Fibroblast of gingiva (primary cell): ENCODE measurements at regions not wholly inside any gene's neighbourhood (a gene's known extent, or its start where the extent isn't known, plus 50 kb on each side); places are given as distances from the start of the nearest gene placed in this dataset.
"Not testable (repeated sequence)": the region's sequence is repeated elsewhere in the genome, so short reads cannot be mapped to it uniquely, and the experiment has no call there.

Experiments
- DNase-seq: peaks from one replicate; pipeline ENCODE4 v3.0.0-alpha.2; 2011; ENCODE audit warnings: low read depth

DNA sequence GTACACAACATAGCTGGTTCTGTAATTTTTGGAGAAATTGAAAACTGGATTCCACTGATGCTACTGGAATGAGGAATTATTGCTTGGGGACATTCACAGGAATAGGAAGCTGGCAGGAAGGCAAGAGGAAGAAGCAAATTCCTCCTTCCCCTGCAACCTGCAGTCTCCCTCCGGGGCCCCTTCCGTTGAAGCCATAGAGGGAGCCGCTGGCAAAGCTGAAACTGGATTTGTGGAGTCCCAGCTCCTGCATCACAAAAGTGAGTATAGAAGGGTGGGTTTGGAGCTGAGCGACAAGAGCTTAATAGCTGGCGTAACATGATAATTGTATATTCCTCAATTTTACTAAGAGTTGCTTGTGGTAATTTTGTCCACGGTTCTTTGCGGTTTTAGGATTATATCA lies 190.8 kb downstream of the ADRA2A start:
- DNase-seq: no peak

GRCh38 chr10:111273235-111273634 lies 196.4 kb downstream of the ADRA2A start:
- DNase-seq: no peak

DNA sequence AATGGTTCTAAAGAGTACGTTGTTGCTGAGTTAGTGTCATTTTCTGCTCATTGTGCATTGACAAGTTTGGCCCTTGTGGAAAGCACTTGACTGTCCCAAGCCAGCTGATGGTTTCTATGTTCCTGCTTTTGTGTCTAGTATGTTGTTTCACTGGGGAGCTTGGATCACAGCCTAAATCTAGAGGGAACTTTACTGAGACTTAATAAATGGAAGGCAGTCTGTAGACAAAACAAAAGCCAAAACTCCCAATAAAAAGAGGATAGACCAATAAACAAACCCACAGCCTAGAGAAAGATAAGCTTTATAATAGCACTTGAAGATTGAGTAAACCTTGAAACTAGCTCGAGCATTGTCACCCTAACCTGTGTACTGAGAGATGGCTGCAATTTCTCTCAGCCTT lies 196.8 kb downstream of the ADRA2A start:
- DNase-seq: no peak

- no peak for DNase-seq
These were observed 198.3 kb downstream of the ADRA2A start for GRCh38 chr10:111275091-111275490.

DNA sequence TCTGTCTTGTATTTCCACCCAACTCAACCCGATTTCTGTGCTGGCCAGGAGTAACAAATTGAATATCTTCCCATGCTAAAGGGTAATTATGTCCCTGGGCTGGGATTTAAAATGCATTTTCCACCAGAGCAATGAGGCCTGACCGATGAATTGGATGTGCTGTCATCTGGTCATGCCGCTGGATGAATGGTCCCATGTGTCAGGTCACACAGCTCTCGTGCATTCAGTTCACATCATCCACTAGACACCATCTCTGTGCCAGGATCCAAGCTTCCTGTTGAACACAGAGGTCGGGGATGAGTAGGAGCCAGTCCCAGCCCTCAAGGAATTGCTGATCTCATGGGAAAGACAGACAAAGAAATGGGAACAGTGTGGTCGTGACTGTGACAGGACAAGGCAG lies 200.8 kb downstream of the ADRA2A start:
- no peak for DNase-seq

DNA sequence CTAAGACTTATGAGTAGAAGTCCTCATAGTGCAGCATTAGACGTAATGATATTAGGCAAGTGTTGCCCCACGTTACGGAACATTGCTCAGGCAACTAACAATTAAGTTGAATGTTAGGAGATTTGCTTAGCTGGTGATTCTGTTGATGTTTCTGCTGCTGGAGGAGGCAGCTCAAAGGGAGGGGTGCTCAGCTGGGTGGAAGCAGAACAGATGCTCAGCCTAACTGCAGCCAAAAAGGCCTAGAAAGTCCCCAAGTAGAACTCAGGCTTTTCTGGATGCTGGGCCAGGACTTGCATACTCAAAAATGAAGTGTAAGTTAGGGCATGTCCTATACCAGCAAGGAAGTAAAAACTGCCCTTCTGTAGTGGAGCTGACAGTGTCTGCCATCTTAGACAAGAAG lies 201.4 kb downstream of the ADRA2A start:
- DNase-seq: no peak

DNA sequence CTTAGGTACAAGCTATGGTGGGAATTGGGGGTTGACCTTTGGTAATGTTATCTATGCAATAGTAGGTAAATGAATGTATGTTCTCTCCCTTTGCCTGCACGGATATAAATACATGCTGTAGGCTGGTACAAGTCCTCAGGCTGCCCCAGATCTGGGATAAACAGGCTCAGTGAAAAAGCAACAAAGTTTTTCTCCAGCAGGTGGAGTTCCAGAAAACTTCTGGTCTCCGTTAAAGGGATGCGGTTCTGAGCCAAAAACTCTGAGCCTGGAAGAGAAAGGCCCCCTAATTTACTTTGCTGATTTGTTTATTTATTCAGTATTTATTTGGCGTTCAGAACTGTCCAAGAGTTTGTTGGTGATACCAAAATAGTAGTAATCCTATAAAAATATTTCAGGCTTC lies 204.7 kb downstream of the ADRA2A start:
- no peak for DNase-seq

- DNase-seq: no peak
These were observed 212.6 kb downstream of the ADRA2A start for GRCh38 chr10:111289461-111289860.

- no peak for DNase-seq
These were observed 213.8 kb downstream of the ADRA2A start for GRCh38 chr10:111290649-111291048.

- no peak for DNase-seq
These were observed 219.0 kb downstream of the ADRA2A start for GRCh38 chr10:111295788-111296187.

GRCh38 chr10:111297351-111297848 lies 220.6 kb downstream of the ADRA2A start:
- DNase-seq: no peak

DNA sequence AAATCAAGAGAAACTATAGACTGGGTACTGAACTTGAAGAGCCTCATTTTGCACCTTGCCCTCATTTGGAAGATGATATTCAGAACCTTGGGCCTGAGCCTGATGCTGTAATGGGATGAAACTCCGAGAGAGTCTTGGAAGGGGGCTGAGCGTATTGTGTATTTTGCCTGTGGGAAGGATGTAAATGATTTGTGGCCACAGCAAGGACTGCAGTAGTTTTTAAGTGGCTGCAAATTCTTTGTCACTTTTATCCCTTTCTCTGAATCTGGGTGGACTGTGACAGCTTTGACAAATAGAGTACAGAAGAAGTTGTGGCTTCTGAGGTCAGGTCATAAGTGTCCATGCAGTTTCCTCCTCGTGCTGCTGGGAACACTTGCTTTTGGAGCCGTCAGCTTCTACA lies 221.2 kb downstream of the ADRA2A start:
- DNase-seq: no peak

DNA sequence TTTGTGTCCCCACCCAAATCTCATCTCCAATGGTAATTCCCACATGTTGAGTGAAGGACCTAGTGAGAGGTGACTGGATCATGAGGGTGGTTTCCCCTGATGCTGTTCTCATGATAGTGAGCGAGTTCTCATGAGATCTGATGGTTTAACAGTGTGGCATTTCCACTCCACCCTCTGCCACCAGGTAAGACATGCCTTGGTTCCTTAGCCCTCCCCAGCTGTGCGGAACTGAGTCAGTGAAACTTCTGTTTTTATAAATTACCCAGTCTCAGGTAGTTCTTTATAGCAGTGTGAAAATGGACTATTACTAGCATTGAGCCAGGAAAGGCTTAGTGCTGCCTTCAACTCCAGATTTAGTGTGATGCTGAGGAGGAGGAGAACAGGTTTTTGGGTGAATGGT lies 222.2 kb downstream of the ADRA2A start:
- DNase-seq: no peak

DNA sequence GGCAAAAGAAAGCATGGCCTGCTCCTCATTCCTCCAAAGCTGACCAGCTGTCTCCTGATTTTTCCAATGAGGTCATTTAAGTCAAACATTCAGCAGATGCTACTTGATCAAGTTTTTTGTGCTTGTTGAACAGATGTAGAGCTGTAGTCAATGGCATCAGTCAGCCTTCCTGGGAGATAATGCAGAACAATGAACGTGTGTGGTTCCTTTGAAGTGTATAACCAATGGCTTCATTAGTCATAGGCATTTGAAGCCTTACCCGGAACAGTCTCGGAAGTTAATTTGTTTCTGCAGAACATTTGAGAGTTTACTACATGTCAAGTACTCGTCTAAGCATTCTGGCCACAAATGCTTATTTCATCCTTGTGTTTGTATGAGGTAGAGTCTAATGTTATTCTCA lies 227.1 kb downstream of the ADRA2A start:
- DNase-seq: no peak

DNA sequence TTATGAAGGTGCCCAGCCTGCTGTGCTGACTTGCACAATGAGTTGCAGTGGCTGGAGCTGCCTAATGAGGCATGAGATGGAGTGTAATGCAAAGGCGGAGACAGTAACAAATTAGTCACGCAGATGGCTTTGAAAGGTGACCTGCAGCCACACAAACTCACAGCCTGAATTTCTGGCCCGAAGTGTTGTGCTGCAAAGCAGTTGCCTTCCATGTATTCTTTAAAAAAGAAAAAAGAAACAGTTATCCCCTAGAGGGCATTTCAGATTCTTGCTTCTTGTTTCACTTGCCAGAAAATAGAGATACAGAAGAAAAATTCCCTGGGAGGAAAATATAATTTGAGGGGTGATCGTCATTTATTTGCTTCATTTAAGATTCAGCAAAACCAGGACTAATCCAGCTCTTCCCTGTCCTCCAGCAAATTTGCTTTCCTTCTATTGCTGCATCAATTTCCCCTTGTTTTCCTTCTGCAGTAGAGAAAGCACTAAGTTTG lies 239.9 kb downstream of the ADRA2A start:
- DNase-seq: no peak

GRCh38 chr10:111319866-111320265 lies 243.0 kb downstream of the ADRA2A start:
- DNase-seq: no peak

- no peak for DNase-seq
These were observed 246.6 kb downstream of the ADRA2A start for GRCh38 chr10:111323389-111323966.

DNA sequence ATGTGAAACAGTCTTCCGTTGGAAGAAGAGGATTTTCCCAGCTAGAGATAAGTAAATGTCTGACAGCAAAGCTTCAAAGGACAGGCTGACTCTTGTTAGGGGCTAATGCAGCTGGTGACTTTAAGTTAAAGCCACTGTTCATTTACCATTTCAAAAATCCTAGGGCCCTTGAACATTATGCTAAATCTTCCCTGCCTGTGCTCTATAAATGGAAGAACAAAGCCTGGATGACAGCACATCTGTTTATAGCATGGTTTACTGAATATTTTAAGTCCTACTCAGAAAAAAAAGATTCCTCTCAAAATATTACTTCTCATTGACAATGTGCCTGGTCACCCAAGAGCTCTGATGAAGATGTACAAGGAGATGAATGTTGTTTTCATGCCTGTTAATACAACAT lies 255.3 kb downstream of the ADRA2A start:
- not testable (repeated sequence) for DNase-seq

DNA sequence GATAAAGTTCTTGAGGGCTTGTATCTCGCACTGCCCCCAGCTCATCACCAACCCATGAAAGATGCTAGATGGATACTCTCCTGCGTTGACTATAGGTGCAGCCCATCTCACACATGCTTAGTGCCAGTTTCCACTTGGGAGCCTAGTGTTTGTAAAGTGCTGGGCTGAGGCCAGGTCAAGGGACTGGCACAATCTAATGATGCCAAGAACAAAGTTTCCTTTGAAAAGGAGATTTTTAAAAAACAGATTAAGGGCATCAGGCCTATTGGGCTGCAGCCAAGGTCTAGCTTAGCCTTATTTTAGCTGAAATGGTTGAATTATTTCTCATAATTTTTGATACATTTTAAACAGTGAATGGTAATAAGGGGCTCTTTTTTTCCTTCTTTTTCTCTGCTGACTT lies 259.0 kb downstream of the ADRA2A start:
- no peak for DNase-seq

DNA sequence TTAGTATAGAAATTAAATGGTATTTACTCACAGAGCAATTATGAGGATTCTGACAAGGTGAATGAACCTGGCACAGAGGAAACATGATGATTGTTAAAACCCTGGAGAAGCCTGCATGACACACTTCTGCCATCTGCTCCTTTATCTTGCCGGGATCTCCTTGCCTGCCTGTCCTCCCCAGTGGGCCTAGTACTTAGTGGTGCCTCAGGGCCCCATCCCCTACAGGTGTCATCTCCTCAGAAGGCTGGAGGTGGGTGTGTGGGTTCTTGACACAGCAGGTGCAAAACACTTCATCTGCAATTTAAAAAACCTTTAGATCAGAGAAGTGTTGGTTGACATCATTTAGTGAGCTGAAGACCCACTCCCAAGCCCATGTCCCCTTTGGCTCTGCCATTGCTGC lies 261.2 kb downstream of the ADRA2A start:
- no peak for DNase-seq

DNA sequence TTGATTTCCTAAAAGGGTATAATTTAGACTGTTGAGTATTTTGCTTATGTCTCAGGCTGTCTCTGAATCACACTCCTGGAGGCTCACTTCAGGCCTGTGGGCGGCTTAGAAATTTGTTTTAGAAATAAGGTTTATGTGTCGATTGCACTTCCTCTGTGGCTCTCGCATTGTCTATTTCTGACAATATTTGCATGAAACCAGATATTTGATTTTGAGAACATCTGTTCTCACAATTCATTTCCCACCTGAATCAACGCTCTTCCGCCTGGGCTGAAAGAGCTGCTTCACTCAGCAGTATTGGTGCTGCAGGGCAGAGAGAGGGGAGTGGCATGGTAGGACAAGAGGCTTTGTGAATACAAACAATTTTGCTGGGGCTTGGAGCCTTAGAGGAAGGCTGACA lies 262.0 kb downstream of the ADRA2A start:
- DNase-seq: no peak

- no peak for DNase-seq
These were observed 268.0 kb downstream of the ADRA2A start for GRCh38 chr10:111344804-111345203.

DNA sequence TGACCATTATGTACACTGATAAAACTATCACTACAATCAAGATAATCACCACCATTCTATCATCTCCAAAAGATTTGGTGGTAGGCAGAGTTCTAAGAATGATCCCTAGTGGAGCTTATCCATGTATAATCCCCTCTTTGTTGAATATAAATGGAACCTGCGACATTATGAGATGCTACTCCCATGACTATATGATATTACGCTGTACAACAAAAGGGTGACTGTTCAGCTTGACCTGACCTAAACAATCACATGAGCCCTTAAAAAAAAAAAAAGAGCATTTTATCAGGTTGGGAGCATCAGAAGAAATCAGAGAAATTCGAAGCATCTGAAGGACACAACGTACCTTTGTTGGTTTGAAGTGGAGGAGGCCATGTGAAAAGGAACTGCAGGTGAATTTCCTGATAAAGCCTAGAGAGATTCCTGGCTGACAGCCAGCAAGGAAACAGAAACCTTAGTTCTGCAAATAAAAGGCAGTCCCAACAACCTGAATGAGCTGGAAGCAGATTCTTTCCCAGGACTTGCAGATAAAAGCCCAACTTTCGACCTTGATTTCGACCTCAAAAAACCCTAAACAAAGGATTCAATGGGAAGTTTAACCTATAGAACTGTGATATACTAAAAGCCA lies 270.7 kb downstream of the ADRA2A start:
- DNase-seq: no peak

DNA sequence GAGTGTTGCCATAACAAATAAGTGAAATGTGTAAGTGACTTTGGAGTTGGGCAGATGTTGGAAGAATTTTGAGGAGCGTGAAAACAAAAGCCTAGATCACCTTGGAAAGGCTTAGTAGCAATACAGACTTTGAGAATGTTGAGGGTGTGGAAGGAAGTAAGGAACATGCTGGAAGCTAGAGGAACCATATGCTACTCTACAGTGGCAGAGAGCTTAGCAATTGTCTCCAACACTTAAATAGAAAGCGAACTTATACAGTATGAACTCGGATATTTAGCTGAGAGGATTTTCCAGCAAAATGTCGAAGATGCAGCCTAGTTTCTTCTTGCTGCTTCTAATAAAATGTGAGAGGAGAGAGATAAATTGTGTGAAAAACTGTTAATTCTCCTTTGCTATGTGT lies 271.2 kb downstream of the ADRA2A start:
- no peak for DNase-seq
